ENCODE measurements at regions not wholly inside any gene's neighbourhood (a gene's known extent, or its start where the extent isn't known, plus 50 kb on each side); places are given as distances from the start of the nearest gene placed in this dataset.
"Not testable (repeated sequence)": the region's sequence is repeated elsewhere in the genome, so short reads cannot be mapped to it uniquely, and the experiment has no call there.

DNA sequence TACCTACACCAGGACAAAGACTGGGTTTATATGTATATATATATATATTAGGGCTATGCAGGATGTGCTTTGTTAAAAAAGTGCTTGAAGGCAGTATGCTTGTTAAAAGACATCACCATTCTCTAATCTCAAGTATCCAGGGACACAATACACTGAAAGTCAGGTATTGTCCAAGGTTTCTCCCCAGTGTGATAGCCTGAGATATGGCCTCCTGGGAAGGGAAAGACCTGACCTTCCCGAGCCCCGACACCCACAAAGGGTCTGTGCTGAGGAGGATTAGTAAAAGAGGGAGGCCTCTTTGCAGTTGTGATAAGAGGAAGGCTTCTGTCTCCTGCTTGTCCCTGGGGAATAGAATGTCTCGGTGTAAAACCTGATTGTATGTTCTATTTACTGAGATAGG is 156.9 kb downstream of the GPX5 start:
- DNase-seq (ENCODE audit: low read depth in 1 of 2, low spot score in 1 of 2) (no peak), ATAC-seq (no peak), FAIRE-seq (no peak)
- no peak overlapping the region for H3K4me3 ChIP-seq
- CTCF ChIA-PET: no interaction called here
- TF ChIP-seq TP53 (CRISPR knock-in tag; IDR thresholded peaks at IDR 0.05) (no peak), EP300 (IDR thresholded peaks at IDR 0.05) (no peak), MAFK (IDR thresholded peaks at IDR 0.05; ENCODE audit: partially characterized antibody) (no peak), CHD4 (IDR thresholded peaks at IDR 0.05; ENCODE audit: borderline replicate concordance) (no peak), KDM1A (IDR thresholded peaks at IDR 0.05; ENCODE audit: low read depth) (no peak), FOSB (CRISPR knock-in tag; IDR thresholded peaks at IDR 0.05) (no peak), POLR2AphosphoS2 (conservative IDR thresholded peaks at IDR 0.05; ENCODE audit: low read length) (no peak), SMC3 (IDR thresholded peaks at IDR 0.05) (no peak), SREBF2 (IDR thresholded peaks at IDR 0.05) (no peak), HOXB13 (CRISPR knock-in tag; IDR thresholded peaks at IDR 0.05; ENCODE audit: low read depth) (no peak)
- TF ChIP-seq, protein P1, sequence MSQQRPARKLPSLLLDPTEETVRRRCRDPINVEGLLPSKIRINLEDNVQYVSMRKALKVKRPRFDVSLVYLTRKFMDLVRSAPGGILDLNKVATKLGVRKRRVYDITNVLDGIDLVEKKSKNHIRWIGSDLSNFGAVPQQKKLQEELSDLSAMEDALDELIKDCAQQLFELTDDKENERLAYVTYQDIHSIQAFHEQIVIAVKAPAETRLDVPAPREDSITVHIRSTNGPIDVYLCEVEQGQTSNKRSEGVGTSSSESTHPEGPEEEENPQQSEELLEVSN (IDR thresholded peaks at IDR 0.05; ENCODE audit: borderline replicate concordance, low read depth): no peak
- no peak overlapping the region for H3K27ac ChIP-seq
- 0 out of 3 replicates have a peak, but pooled peaks cover 3% of the 10 kb centered on the region for H3K4me1 ChIP-seq
- no peak overlapping the region for H3K4me2 ChIP-seq
- H3K9me3 ChIP-seq: no peaks in the 10 kb centered on the region
- WGBS (ENCODE audit: missing lambda C conversion rate): 66% methylated on average over 3 of the region's 3 CpGs
- POLR2A ChIA-PET: no interaction called here

DNA sequence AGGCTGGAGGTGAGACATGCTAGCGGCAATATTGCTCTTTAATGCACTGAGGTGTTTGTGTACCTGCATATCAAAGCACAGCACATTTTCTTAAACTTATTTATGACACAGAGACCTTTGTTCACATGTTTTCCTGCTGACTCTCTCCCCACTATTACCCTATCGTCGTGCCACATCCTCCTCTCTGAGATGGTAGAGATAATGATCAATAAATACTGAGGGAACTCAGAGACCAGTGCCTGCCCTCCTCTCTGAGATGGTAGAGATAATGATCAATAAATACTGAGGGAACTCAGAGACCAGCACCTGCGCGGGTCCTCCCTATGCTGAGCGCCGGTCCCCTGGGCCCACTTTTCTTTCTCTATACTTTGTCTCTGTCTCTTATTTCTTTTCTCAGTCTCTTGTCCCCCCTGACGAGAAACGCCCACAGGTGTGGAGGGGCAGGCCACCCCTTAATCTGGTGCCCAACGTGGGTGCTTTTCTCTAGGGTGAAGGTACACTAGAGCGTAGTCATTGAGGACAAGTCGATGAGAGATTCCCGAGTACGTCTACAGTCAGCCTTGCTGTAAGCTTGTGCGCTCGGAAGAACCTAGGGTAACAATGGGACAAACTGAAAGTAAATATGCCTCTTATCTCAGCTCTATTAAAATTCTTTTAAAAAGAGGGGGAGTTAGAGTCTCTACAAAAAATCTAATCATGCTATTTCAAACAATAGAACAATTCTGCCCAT is 157.4 kb downstream of the GPX5 start:
- H3K4me2 ChIP-seq: peak overlapping the region; percentile 52; the same call in 2 of the 3 replicates
- H3K4me1 ChIP-seq; H3K4me3 ChIP-seq; DNase-seq (ENCODE audit: low read depth in 1 of 2, low spot score in 1 of 2); H3K27ac ChIP-seq; POLR2A ChIA-PET; FAIRE-seq; ATAC-seq; H3K9me3 ChIP-seq: not testable (repeated sequence)
- CTCF ChIA-PET: interaction anchor here (0.6 to 2.5 kb wide), 8 partner anchors 10 to 187 kb away, joined by 3 to 16 read pairs (median 5); no protein-coding TSS in a partner anchor
- 78% methylated on average over 16 of the region's 16 CpGs for WGBS (ENCODE audit: missing lambda C conversion rate)

DNA sequence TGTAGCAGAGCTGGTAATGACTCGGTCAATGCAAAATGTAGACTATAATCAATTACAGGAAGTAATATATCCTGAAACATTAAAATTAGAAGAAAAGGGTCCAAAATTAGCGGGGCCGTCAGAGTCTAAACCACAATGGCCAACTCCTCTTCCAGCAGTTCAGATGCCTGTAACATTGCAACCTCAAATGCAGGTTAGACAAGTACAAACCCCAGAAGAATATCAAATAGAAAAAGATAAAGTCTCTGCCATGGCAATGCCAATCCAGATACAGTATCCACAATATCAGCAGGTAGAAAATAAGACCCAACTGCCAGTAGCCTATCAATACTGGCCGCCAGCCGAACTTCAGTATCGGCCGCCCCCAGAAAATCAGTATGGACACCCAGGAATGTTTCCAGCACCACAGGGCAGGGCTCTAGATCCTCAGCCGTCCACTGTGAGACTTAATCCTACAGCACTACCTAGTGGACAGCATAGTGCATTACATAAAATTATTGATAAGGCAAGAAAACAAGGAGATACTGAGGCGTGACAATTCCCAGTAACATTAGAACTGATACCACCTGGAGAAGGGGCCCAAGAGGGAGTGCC is 158.4 kb downstream of the GPX5 start:
- ATAC-seq (peak; percentile 84 to 85), DNase-seq (ENCODE audit: low read depth in 1 of 2, low spot score in 1 of 2) (peak; percentile 35 to 59), FAIRE-seq (no peak)
- Histone ChIP-seq H3K4me2 (peak overlapping the region; percentile 52), H3K9me3 (no peaks in the 10 kb centered on the region), H3K4me1 (0 out of 3 replicates have a peak, but pooled peaks cover 3% of the 10 kb centered on the region), H3K4me3 (peak overlapping the region; percentile 19; the same call in 1 of the 3 replicates), H3K27ac (0 out of 6 replicates have a peak overlapping the region, but pooled peaks of 1 of the 2 experiments have one; percentile 5)
- WGBS (ENCODE audit: missing lambda C conversion rate): 21% methylated on average over 9 of the region's 9 CpGs
- TF ChIP-seq EHF (CRISPR knock-in tag; IDR thresholded peaks at IDR 0.05) (no peak), SMC3 (IDR thresholded peaks at IDR 0.05) (peak; percentile 59), RAD21 (conservative IDR thresholded peaks at IDR 0.05 in 1 of 2, IDR thresholded peaks at IDR 0.05 in 1 of 2) (peak; percentile 82 to 92), NFE2L2 (conservative IDR thresholded peaks at IDR 0.05; ENCODE audit: low read length) (no peak)
- TF ChIP-seq, protein P2, sequence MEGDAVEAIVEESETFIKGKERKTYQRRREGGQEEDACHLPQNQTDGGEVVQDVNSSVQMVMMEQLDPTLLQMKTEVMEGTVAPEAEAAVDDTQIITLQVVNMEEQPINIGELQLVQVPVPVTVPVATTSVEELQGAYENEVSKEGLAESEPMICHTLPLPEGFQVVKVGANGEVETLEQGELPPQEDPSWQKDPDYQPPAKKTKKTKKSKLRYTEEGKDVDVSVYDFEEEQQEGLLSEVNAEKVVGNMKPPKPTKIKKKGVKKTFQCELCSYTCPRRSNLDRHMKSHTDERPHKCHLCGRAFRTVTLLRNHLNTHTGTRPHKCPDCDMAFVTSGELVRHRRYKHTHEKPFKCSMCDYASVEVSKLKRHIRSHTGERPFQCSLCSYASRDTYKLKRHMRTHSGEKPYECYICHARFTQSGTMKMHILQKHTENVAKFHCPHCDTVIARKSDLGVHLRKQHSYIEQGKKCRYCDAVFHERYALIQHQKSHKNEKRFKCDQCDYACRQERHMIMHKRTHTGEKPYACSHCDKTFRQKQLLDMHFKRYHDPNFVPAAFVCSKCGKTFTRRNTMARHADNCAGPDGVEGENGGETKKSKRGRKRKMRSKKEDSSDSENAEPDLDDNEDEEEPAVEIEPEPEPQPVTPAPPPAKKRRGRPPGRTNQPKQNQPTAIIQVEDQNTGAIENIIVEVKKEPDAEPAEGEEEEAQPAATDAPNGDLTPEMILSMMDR (IDR thresholded peaks at IDR 0.05): peak; percentile 69
- ChIA-PET CTCF (interaction anchor here (0.6 to 2.5 kb wide), 20 partner anchors 9 to 328 kb away, joined by 3 to 16 read pairs (median 4); no protein-coding TSS in a partner anchor), POLR2A (no interaction called here)

DNA sequence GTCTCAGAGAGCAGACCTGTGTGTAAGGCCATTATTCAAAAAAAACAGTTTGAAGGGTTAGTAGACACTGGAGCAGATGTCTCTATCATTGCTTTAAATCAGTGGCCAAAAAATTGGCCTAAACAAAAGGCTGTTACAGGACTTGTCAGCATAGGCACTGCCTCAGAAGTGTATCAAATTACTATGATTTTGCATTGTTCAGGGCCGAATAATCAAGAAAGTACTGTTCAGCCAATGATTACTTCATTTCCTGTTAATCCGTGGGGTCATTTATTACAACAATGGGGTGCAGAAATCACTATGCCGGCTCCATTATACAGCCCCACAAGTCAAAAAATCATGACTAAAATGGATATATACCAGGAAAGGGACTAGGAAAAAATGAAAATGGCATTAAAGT is 160.3 kb downstream of the GPX5 start:
- ATAC-seq; H3K9me3 ChIP-seq; POLR2A ChIA-PET; H3K4me1 ChIP-seq; H3K27ac ChIP-seq; H3K4me3 ChIP-seq; FAIRE-seq; DNase-seq (ENCODE audit: low read depth in 1 of 2, low spot score in 1 of 2): not testable (repeated sequence)
- 19% methylated on average over 3 of the region's 3 CpGs for WGBS (ENCODE audit: missing lambda C conversion rate)
- peak overlapping the region; percentile 64 for H3K4me2 ChIP-seq
- CTCF ChIA-PET: interaction anchor here (1.2 to 1.9 kb wide), 3 partner anchors 12 to 25 kb away, joined by 4 to 9 read pairs (median 4); no protein-coding TSS in a partner anchor

Measured in A549 (cell line).